ENCODE measurements at regions not wholly inside any gene's neighbourhood (a gene's known extent, or its start where the extent isn't known, plus 50 kb on each side); places are given as distances from the start of the nearest gene placed in this dataset.

- WGBS, 2 donors = 35 to 45% methylated on average over 2 of the region's 2 CpGs
- intact Hi-C loops (cut with DNase I; ENCODE audit: low total_unique reads) = no loop called here
- Histone ChIP-seq H3K36me3 (ENCODE audit: low read depth, missing control alignments) (no peaks in the 10 kb centered on the region), H3K27me3 (no peaks in the 10 kb centered on the region), H3K4me3 (no peak overlapping the region), H3K4me1 (no peaks in the 10 kb centered on the region), H3K9me3 (no peaks in the 10 kb centered on the region), H3K27ac (no peak overlapping the region)
- DNase-seq = no peak
- TF ChIP-seq CTCF (IDR thresholded peaks at IDR 0.05) (no peak), POLR2A (IDR thresholded peaks at IDR 0.05) (no peak)
These were observed 189.9 kb downstream of the CENPW start for GRCh38 chr6:126529637-126530362.

GRCh38 chr6:126530775-126531174, 190.9 kb downstream of the CENPW start:
- Histone ChIP-seq H3K36me3 (ENCODE audit: low read depth, missing control alignments) (no peaks in the 10 kb centered on the region), H3K4me1 (no peaks in the 10 kb centered on the region), H3K4me3 (no peak overlapping the region), H3K27ac (no peak overlapping the region), H3K9me3 (no peaks in the 10 kb centered on the region), H3K27me3 (no peaks in the 10 kb centered on the region)
- TF ChIP-seq POLR2A (IDR thresholded peaks at IDR 0.05) = no peak
- intact Hi-C loops (cut with DNase I; ENCODE audit: low total_unique reads) = no loop called here
- no peak for DNase-seq

- H3K4me1 ChIP-seq = no peaks in the 10 kb centered on the region
- intact Hi-C loops (cut with DNase I; ENCODE audit: low total_unique reads) = no loop called here
- TF ChIP-seq POLR2A (IDR thresholded peaks at IDR 0.05) (no peak), CTCF (IDR thresholded peaks at IDR 0.05) (no peak)
- no peaks in the 10 kb centered on the region for H3K27me3 ChIP-seq
- H3K9me3 ChIP-seq = no peaks in the 10 kb centered on the region
- no peak overlapping the region for H3K27ac ChIP-seq
- no peak overlapping the region for H3K4me3 ChIP-seq
- H3K36me3 ChIP-seq (ENCODE audit: low read depth, missing control alignments) = no peaks in the 10 kb centered on the region
- DNase-seq = no peak
These were observed 191.4 kb downstream of the CENPW start for GRCh38 chr6:126531286-126531685.

GRCh38 chr6:126531840-126532239, 191.9 kb downstream of the CENPW start:
- Histone ChIP-seq H3K36me3 (ENCODE audit: low read depth, missing control alignments) (no peaks in the 10 kb centered on the region), H3K27me3 (no peaks in the 10 kb centered on the region), H3K4me1 (no peaks in the 10 kb centered on the region), H3K9me3 (no peaks in the 10 kb centered on the region), H3K4me3 (no peak overlapping the region), H3K27ac (no peak overlapping the region)
- TF ChIP-seq POLR2A (IDR thresholded peaks at IDR 0.05) (no peak), CTCF (IDR thresholded peaks at IDR 0.05) (no peak)
- 62 to 86% methylated on average over 1 of the region's 1 CpG for WGBS, 2 donors
- intact Hi-C loops (cut with DNase I; ENCODE audit: low total_unique reads) = no loop called here
- DNase-seq = no peak

- DNase-seq = no peak
- H3K4me1 ChIP-seq = no peaks in the 10 kb centered on the region
- H3K9me3 ChIP-seq = no peaks in the 10 kb centered on the region
- H3K36me3 ChIP-seq (ENCODE audit: low read depth, missing control alignments) = no peaks in the 10 kb centered on the region
- TF ChIP-seq POLR2A (IDR thresholded peaks at IDR 0.05) (no peak), CTCF (IDR thresholded peaks at IDR 0.05) (no peak)
- intact Hi-C loops (cut with DNase I; ENCODE audit: low total_unique reads) = no loop called here
- no peaks in the 10 kb centered on the region for H3K27me3 ChIP-seq
- no peak overlapping the region for H3K4me3 ChIP-seq
- 69 to 77% methylated on average over 2 of the region's 2 CpGs for WGBS, 2 donors
- no peak overlapping the region for H3K27ac ChIP-seq
These were observed 194.5 kb downstream of the CENPW start for GRCh38 chr6:126534401-126534800.
